ENCODE measurements at regions not wholly inside any gene's neighbourhood (a gene's known extent, or its start where the extent isn't known, plus 50 kb on each side); places are given as distances from the start of the nearest gene placed in this dataset.

GRCh38 chr17:53148058-53148457 is 674.7 kb upstream of the KIF2B start:
- Histone ChIP-seq H3K36me3 (no peaks in the 10 kb centered on the region), H3K27me3 (no peaks in the 10 kb centered on the region), H3K4me3 (no peak overlapping the region), H3K4me1 (no peaks in the 10 kb centered on the region), H3K9me3 (no peaks in the 10 kb centered on the region), H3K27ac (no peak overlapping the region)
- no peak for TF ChIP-seq POLR2A (IDR thresholded peaks at IDR 0.05)
- TF ChIP-seq, protein P1, sequence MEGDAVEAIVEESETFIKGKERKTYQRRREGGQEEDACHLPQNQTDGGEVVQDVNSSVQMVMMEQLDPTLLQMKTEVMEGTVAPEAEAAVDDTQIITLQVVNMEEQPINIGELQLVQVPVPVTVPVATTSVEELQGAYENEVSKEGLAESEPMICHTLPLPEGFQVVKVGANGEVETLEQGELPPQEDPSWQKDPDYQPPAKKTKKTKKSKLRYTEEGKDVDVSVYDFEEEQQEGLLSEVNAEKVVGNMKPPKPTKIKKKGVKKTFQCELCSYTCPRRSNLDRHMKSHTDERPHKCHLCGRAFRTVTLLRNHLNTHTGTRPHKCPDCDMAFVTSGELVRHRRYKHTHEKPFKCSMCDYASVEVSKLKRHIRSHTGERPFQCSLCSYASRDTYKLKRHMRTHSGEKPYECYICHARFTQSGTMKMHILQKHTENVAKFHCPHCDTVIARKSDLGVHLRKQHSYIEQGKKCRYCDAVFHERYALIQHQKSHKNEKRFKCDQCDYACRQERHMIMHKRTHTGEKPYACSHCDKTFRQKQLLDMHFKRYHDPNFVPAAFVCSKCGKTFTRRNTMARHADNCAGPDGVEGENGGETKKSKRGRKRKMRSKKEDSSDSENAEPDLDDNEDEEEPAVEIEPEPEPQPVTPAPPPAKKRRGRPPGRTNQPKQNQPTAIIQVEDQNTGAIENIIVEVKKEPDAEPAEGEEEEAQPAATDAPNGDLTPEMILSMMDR (IDR thresholded peaks at IDR 0.05): no peak
- TF ChIP-seq POLR2AphosphoS5 (IDR thresholded peaks at IDR 0.05; ENCODE audit: insufficient read depth in 1 of 2, low read depth in 1 of 2): no peak
- no peak for DNase-seq (ENCODE audit: extremely low spot score in 2 of 2)
- intact Hi-C loops (cut with DNase I): no loop called here

- no peaks in the 10 kb centered on the region for H3K9me3 ChIP-seq
- H3K36me3 ChIP-seq: no peaks in the 10 kb centered on the region
- no peak for DNase-seq (ENCODE audit: extremely low spot score in 2 of 2)
- no peak overlapping the region for H3K4me3 ChIP-seq
- TF ChIP-seq POLR2A (IDR thresholded peaks at IDR 0.05) (no peak), POLR2AphosphoS5 (IDR thresholded peaks at IDR 0.05; ENCODE audit: insufficient read depth in 1 of 2, low read depth in 1 of 2) (no peak)
- TF ChIP-seq, protein P1 (IDR thresholded peaks at IDR 0.05): no peak
- no peaks in the 10 kb centered on the region for H3K4me1 ChIP-seq
- H3K27ac ChIP-seq: no peak overlapping the region
- no peaks in the 10 kb centered on the region for H3K27me3 ChIP-seq
- intact Hi-C loops (cut with DNase I): no loop called here
Measured at GRCh38 chr17:53142890-53143289, 679.8 kb upstream of the KIF2B start.

DNA sequence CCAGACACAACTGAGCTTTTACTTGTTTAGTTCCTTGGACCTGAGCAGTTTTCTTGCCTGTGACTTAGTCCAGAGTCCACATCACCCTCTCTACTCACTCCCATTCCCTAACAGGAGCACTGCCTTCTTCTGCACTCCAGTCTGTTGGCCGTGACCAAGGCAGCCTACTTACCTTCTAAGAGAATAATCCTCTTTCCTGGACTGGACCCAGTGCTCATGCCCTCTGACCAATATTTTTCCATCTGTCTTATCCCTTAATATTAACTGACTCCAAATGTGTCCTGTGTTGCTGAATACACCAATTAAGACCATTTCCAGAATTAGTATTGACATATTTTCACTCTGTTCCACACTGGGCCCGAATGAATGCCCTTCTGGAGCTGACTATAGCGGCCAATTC is 681.0 kb upstream of the KIF2B start:
- no peaks in the 10 kb centered on the region for H3K27me3 ChIP-seq
- no peak for DNase-seq (ENCODE audit: extremely low spot score in 2 of 2)
- H3K4me3 ChIP-seq: no peak overlapping the region
- TF ChIP-seq POLR2AphosphoS5 (IDR thresholded peaks at IDR 0.05; ENCODE audit: insufficient read depth in 1 of 2, low read depth in 1 of 2) (no peak), POLR2A (IDR thresholded peaks at IDR 0.05) (no peak)
- TF ChIP-seq, protein P1 (IDR thresholded peaks at IDR 0.05): no peak
- no peaks in the 10 kb centered on the region for H3K4me1 ChIP-seq
- no peaks in the 10 kb centered on the region for H3K9me3 ChIP-seq
- no peak overlapping the region for H3K27ac ChIP-seq
- intact Hi-C loops (cut with DNase I): no loop called here
- H3K36me3 ChIP-seq: no peaks in the 10 kb centered on the region

GRCh38 chr17:53141280-53141679 is 681.4 kb upstream of the KIF2B start:
- TF ChIP-seq POLR2AphosphoS5 (IDR thresholded peaks at IDR 0.05; ENCODE audit: insufficient read depth in 1 of 2, low read depth in 1 of 2) (no peak), POLR2A (IDR thresholded peaks at IDR 0.05) (no peak)
- TF ChIP-seq, protein P1 (IDR thresholded peaks at IDR 0.05): no peak
- no peaks in the 10 kb centered on the region for H3K36me3 ChIP-seq
- no peaks in the 10 kb centered on the region for H3K4me1 ChIP-seq
- no peak overlapping the region for H3K27ac ChIP-seq
- H3K9me3 ChIP-seq: no peaks in the 10 kb centered on the region
- no peak for DNase-seq (ENCODE audit: extremely low spot score in 2 of 2)
- no peaks in the 10 kb centered on the region for H3K27me3 ChIP-seq
- no peak overlapping the region for H3K4me3 ChIP-seq
- intact Hi-C loops (cut with DNase I): no loop called here

DNA sequence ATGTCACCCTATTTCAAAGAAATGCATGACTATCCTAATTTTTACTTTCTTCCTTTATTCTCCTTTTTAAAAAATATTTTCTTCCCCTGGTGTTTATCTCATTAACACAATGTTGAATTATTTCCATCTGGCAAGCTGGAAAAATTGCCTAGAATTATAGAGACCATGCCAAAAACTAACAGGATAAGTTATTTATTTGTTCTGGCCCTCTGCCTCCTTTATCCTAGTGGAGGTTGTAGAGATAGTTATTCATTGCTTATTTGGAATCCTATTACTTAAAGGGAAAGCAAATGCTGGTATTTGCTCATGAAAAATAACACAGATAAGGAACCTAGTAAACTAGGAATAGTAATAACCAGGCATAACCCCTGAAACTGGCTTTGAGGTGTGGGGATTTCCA is 684.9 kb upstream of the KIF2B start:
- intact Hi-C loops (cut with DNase I): no loop called here
- H3K27me3 ChIP-seq: no peaks in the 10 kb centered on the region
- H3K36me3 ChIP-seq: no peaks in the 10 kb centered on the region
- DNase-seq (ENCODE audit: extremely low spot score in 2 of 2): no peak
- TF ChIP-seq, protein P1 (IDR thresholded peaks at IDR 0.05): no peak
- no peak for TF ChIP-seq POLR2AphosphoS5 (IDR thresholded peaks at IDR 0.05; ENCODE audit: insufficient read depth in 1 of 2, low read depth in 1 of 2)
- no peak for TF ChIP-seq POLR2A (IDR thresholded peaks at IDR 0.05)
- H3K27ac ChIP-seq: no peak overlapping the region
- H3K9me3 ChIP-seq: no peaks in the 10 kb centered on the region
- H3K4me3 ChIP-seq: no peak overlapping the region
- no peaks in the 10 kb centered on the region for H3K4me1 ChIP-seq

Measured in vagina (tissue), 2 donors.